UCSD-AML1 (cell line): ENCODE measurements at regions not wholly inside any gene's neighbourhood (a gene's known extent, or its start where the extent isn't known, plus 50 kb on each side); places are given as distances from the start of the nearest gene placed in this dataset.
"Not testable (repeated sequence)": the region's sequence is repeated elsewhere in the genome, so short reads cannot be mapped to it uniquely, and the experiment has no call there.

ENCODE experiments used
- DNase-seq: peaks from one replicate; lab custom pipeline; 2025; ENCODE audit not compliant: unreplicated experiment; lab: John Stamatoyannopoulos, UW

GRCh38 chrX:98028691-98029090 lies 1145.0 kb downstream of the RPA4 start:
- no peak for DNase-seq

GRCh38 chrX:98029861-98030260 lies 1146.2 kb downstream of the RPA4 start:
- no peak for DNase-seq

DNA sequence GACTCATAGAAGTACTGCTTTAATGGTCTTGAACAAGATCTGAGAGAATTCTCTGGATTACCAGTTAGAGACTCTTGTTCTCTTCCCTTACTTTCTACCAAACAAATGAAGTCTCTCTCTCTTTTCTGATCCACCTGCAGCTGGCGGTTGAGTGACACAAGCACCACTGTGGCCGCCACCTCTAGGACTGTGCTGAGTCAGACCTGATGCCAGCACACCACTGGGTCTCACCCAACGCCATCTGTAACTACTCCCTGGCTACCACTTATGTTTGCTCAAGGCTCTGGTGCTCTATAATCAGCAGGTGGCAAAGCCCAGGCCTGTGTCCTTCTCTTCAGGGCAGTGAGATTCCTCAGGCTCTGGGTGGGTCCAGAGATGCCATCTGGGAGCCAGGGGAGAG lies 1173.5 kb downstream of the RPA4 start:
- no peak for DNase-seq

DNA sequence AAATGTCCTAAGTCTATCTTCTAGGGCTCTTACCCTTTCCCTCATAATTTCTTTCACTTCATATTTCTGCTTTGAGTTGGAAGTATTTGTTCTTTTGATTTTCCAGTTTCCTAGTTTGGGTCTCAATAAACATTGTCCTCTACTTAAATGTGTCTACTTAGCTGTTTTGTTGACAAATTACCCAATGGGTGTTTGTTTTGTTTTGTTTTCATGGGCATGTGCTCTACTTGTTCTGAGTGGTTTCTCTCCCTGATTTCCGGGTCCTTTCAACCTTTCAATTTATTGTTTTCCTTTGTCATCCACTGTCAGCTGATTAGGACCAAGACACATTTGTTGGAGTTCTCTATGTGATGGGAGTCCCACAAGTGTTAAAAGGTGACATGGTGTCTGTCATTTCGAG lies 1181.4 kb downstream of the RPA4 start:
- no peak for DNase-seq

GRCh38 chrX:98067611-98068010 lies 1183.9 kb downstream of the RPA4 start:
- no peak for DNase-seq

DNA sequence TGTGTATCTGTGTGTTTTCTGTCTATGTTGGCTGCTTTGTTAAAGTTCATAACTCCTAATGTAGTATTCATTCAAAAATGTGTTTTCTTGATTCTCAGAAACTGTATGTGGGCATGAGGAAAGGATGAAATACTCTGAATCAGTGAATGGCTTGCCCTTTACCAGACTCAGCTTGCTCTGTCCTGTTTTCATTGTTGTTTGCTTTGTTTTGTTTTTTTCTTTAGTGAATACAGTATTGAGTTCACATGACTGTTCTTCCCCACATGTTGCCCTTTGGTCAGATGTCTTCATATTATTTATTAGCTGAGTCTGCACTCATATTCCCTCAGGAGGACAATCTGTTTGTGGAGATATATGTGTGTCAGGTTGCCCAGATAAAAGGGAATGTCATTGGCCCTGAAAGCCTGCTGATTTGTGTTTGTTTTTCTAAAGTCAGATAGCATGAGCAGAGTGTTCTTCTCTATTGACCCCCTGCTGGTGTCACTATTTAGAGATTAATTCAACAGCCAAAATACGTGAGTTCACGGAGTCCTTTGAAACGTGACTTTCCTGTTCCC lies 1184.4 kb downstream of the RPA4 start:
- no peak for DNase-seq

DNA sequence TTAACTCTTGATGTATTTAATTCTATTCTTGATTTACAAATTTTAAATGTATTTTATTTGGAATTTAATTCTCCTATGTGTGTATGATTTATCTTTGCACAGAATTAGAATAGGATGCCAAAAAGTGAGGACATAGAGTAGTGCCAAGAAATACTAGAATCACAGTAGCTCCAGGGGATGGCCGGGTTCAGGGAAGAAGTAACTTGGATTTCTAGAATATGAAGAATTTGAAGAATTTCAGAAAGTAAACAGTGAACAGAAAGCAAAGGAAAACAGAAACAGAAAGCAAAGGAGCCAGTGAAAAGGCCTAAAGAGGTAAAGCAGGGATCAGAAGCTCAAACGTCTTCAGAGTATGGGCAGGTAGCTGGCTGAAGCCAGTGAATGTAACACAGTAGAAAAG lies 1187.6 kb downstream of the RPA4 start:
- no peak for DNase-seq

DNA sequence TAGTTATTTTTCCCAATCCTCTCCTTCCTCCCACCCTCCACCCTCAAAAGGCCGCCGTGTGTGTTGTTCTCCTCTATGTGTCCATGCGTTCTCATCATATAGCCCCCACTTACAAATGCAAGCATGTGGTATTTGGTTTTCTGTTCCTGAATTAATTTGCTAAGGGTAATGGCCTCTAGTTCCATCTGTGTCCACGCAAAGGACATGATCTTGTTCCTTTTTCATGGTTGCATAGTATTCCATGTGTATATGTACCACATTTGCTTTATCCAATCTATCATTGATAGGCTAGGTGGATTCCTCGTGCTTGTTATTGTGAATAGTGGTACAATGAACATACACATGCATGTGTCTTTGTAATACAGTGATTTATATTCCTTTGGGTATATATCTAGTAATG lies 1193.7 kb downstream of the RPA4 start:
- DNase-seq = no peak

DNA sequence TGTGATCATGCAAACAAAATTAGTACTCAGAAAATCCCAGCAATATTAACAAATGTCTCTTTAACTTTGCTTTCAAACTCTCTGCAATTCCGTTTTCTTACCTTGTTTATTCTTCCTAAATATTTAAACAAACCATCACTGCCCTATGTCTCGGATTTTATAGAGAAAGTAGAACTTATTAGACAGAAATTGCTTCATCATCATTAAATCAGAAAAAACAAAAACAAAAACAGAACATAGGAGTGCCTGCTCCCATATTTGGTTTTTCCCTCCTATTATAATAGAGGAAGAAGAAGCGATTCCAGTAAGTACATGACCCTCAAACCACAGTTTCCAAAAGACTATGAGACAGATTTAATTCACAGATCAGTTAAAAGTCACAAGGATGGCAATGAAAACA lies 1228.0 kb downstream of the RPA4 start:
- DNase-seq = no peak

DNA sequence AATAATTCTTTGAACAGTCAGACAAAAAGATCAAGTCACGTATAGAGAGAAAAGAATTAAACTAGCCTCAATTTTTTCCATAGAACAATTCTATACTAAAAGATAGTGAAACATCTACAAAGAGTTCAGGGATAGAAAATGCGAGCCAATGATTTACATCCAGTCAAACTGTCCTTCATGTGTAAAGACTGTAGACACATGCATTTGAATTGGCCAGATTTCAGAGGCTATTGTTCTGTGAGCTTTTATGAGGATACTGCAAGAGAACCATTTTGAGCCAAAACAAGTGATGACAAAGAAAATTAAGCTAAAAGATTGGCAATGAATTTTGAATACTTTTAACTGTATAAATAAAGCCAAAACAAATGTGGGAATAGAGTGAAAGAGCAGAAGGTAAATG lies 1230.3 kb downstream of the RPA4 start:
- DNase-seq = no peak

DNA sequence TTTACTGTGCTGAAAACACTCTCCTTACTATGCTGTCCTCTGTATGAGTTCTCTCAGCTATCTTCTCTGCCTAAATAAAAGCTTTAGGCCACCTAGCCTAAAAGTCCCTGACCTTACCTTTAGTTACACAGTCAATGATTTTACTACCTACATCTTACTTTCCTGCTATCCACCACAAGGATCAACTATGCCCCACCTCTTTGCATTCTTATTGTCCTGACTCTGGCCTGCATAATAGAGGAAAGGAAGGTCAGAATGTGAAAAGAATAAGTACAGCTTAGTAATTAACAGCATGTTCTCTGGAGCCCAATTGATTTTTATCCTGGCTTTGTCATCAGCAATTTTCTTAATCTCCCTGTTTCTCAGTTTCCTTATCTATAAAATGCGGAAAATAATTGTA lies 1257.8 kb downstream of the RPA4 start:
- no peak for DNase-seq

GRCh38 chrX:98191003-98191402 lies 1307.3 kb downstream of the RPA4 start:
- DNase-seq = no peak

DNA sequence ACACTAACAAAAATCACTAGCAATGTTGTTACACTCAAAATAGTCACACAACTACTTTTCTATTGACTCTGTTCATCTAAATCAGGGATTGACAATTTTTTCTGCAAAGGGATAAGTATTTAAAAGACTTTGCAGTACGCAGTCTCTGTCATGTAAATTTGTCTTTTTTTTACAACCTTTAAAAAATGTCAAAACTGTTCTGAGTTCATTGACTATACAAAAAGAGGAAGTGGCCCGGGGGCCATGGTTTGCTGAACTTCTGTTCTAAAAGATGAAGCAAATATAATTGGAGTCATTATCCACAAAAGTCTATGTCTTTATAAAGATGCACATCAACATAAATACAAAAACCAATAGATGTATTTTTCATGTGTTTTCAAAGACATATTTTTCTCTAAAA lies 1310.3 kb downstream of the RPA4 start:
- DNase-seq = no peak

- DNase-seq = no peak
Observed at GRCh38 chrX:98203800-98204199, 1320.1 kb downstream of the RPA4 start.

DNA sequence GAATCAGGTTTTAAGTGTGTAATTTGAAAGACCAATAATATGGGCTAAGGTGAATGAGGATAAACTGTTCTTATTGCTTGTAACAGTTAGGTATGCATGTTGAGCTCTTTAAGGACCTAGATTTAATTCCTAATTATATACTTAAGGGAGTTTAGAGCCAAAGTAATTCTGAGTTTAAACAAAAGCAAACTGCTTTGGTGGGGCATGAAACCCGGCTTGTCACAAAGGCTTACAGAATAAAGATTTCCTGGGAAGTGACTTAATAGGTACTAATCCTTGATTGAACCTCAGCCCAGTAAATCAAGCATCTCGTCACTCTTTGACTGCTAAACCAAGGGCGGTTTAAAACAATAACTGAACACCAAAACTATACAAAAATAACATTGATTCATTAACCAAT lies 1324.2 kb downstream of the RPA4 start:
- no peak for DNase-seq

DNA sequence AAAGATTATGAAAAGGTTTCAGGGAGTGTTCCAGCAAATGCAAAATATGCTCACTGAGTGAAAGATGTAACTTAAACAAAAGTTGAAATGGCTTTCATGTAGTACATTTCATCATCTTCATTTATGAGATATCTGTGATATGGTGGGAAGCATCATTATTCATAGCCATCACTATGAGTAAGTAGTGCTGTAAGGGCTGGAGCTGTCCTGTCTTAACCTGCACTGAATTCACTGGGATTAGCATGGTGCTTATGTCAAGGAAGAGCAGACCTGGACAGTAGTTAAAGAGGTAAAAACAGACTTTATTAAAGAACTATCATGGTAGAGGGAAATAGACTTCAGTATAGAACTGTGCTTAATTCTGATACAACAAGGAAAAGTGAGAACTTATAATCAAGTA lies 1347.3 kb downstream of the RPA4 start:
- DNase-seq = no peak

DNA sequence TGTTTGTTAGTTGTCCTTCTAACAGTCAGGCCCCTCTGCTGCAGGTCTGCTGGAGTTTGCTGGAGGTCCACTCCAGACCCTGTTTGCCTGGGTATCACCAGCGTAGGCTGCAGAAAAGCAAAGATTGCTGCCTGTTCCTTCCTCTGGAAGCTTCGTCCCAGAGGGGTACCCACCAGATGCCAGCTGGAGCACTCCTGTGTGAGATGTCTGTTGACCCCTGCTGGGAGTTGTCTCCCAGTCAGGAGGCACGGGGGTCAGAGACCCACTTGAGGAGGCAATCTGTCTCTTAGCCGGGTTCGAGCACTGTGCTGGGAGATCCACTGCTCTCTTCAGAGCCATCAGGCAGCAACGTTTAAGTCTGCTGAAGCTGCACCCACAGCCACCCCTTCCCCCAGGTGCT lies 1356.4 kb downstream of the RPA4 start:
- not testable (repeated sequence) for DNase-seq

DNA sequence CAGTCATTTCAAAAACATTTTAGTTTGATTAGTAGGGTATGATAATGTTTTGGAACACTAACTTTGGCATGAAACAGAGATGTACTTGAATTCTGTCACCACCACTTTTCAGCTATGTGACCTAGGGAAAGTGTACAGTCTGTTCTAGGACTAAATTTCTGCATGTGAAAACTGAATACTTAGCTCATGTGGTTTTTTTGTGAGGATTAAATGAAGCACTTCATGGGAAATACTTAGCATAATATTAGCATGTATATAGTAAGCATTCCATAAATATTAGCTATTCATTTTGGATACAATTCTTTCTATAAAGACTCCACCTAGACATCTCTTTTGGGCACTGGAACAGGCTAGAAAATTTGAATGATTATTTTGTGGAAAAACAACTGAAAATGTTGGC lies 1379.4 kb downstream of the RPA4 start:
- no peak for DNase-seq

DNA sequence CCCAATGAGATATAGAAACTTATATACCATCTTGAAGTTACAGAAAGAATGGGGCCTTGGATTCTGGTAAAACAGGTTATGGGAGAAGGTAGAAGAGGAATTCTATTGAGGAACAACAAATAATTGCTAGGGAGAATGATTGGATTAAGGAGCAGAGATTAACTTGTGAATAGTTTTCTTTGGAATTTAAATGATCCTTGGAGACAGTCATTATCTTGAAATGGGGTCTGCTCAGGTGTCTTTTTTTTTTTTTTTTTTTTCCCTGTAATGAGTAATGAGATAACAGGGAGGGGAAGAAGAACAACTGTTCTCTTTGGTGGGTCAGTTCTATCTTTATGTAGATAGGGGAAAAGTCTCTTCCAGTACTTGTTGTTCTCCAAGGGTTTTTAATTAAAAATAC lies 1406.0 kb downstream of the RPA4 start:
- DNase-seq = no peak

DNA sequence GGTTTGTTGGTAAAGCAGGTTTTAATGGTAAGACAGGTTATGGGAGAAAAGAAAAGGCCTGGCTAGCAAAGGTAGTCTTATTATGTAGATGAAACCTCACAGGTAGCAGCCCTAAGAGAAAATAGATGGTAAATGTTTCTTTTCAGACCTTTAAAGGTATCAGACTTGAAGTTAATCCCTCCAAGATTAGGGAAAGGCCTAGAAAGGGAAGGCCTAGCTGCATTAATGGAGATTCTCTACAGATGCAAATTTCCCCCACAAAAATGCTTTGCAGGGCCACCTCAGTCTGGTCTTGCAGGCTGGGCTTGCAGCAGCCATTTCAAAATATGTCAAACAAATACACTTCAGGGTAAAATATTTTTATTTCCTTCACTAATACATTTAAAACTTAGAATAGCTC lies 1410.6 kb downstream of the RPA4 start:
- DNase-seq = no peak

GRCh38 chrX:98296129-98296528 lies 1412.4 kb downstream of the RPA4 start:
- DNase-seq = no peak

DNA sequence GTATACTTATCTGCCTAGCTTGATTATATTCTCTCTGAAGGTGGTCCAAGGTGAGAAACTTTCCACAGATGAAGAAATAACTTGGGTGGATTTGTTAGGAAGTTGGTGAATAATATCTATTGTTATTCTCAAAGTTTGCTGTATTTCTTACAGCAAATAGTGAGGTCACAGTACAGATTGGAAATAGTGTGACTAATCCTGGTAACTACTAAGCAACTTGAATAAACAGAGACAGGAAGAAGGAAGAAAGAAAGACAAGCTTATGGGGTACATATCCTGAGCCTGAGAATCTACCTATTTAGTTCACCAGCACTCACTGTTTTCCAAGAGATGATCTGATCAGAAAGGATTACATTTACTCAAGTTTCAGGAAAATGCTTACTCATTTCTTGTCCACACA lies 1416.1 kb downstream of the RPA4 start:
- DNase-seq = no peak

GRCh38 chrX:98300536-98300935 lies 1416.8 kb downstream of the RPA4 start:
- DNase-seq = not testable (repeated sequence)

DNA sequence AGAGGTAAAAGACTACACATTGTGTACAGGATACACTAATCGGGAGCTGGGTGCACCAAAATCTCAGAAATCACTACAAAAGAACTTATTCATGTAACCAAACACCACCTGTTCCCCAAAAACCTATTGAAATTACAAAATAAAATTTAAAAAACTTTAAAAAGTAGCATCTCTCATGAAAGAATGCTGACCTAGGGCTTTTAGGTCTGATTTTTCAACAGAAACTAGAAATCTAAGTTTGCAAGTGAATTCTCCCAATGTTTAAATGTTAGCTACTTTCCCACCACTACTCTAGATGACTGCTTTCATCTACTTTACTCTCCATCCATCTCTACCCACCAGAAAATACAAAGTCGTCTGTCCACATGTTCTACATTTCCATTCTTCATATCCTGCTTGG lies 1447.7 kb downstream of the RPA4 start:
- no peak for DNase-seq
